Vagina (tissue), 2 donors: ENCODE measurements at regions not wholly inside any gene's neighbourhood (a gene's known extent, or its start where the extent isn't known, plus 50 kb on each side); places are given as distances from the start of the nearest gene placed in this dataset.

Experiments
- CTCF ChIP-seq, 3 experiments: fragments of 450-650 bp in 2 of 3; fragments of 200-600 bp in 1 of 3; sonication (generic) in 1 of 3; IDR thresholded peaks; one replicate each; pipeline ENCODE4 v1.5.1; 2017 to 2019; ENCODE audit warnings: antibody characterized with exemption in 3 of 3, mild to moderate bottlenecking in 2 of 3, moderate library complexity in 2 of 3
- POLR2A ChIP-seq, 2 donors: fragments of 450-650 bp; IDR thresholded peaks; one replicate each; pipeline ENCODE4 v1.6.1; 2017; ENCODE audit warnings: antibody characterized with exemption in 2 of 2, mild to moderate bottlenecking in 2 of 2, moderate library complexity in 2 of 2
- POLR2AphosphoS5 ChIP-seq, 2 donors: sonication (generic); formaldehyde crosslinking; IDR thresholded peaks; one replicate each; pipeline ENCODE4 v1.9.0; 2017; ENCODE audit warnings: antibody characterized with exemption in 2 of 2, mild to moderate bottlenecking in 2 of 2, low read depth in 1 of 2; ENCODE audit not compliant: insufficient read depth in 1 of 2

GRCh38 chr7:52897288-52897687 is 138.1 kb upstream of the POM121L12 start:
- TF ChIP-seq CTCF (IDR thresholded peaks at IDR 0.05) (no peak), POLR2A (IDR thresholded peaks at IDR 0.05) (no peak), POLR2AphosphoS5 (IDR thresholded peaks at IDR 0.05; ENCODE audit: insufficient read depth in 1 of 2, low read depth in 1 of 2) (no peak)
